ENCODE measurements at regions not wholly inside any gene's neighbourhood (a gene's known extent, or its start where the extent isn't known, plus 50 kb on each side); places are given as distances from the start of the nearest gene placed in this dataset.
A peak's percentile ranks its signal among the peaks of the same experiment; 100 is the strongest.

DNA sequence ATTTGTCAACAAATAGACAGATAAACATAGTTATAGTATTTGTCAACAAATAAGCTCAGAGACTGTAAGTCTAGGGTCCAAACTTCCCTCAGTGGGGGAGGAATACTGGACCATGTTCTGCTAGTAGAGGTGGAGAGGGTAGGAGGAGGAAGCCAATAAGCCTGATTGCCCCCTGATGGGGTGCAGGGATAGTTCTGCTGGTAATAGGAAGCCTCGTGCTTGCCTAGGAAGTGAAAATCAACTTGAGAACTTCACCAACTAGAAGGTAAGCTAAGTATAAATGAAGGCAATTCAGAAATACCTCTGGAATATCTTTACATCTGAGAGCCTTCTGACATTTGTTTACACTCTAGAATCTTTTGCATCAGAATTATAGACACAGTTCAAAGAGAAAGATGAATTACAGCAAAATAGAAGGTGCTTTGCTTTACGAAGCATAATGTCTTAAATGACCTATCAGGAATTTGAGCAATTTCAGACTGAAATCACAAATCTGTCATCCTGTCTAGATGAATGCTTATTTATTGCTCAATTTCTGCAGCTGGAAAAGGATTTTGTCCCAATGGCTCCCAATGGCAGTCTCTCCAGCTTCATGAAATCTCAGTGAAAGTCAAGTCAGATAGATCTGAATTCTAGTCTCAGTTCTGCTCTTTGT, 225.6 kb upstream of the TBC1D5 start:
- H3K36me3 Mint-ChIP-seq (ENCODE audit: insufficient read depth in 2 of 2): no peaks in the 10 kb centered on the region
- peaks cover 7% of the 10 kb centered on the region for H3K4me1 Mint-ChIP-seq (ENCODE audit: low read depth)
- no peak for DNase-seq
- H3K27me3 Mint-ChIP-seq (ENCODE audit: low read depth): no peaks in the 10 kb centered on the region
- no peak for ATAC-seq (replicated peaks in 1 of 2)
- H3K9me3 Mint-ChIP-seq: peaks cover 0 to 2% of the 10 kb centered on the region in 2 donors
- no peak overlapping the region for H3K4me3 Mint-ChIP-seq
- no peak overlapping the region for H3K27ac Mint-ChIP-seq

DNA sequence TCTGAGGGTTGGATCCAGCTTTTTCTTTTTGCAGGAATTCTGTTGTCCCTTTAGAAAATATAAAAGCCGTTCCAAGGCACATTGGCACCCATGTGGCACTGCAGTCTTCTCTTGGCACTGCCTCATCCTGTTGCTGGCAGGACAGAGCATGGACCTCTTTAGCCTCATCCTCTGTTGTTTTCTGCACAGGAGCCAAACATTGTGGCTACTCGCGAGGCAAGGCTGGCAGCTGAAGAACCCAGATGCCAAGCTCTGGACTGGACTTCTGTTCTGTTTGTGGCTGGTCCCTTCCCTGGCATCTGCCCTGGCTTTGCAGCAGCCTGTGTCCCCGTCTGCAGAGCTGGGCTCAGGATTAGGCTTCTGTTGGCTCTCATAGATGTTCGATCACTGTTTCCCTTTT, 224.7 kb upstream of the TBC1D5 start:
- no peak overlapping the region for H3K27ac Mint-ChIP-seq
- no peaks in the 10 kb centered on the region for H3K27me3 Mint-ChIP-seq (ENCODE audit: low read depth)
- ATAC-seq (replicated peaks in 1 of 2) (no peak), DNase-seq (no peak)
- no peak overlapping the region for H3K4me3 Mint-ChIP-seq
- H3K9me3 Mint-ChIP-seq: peaks cover 0 to 2% of the 10 kb centered on the region in 2 donors
- no peaks in the 10 kb centered on the region for H3K36me3 Mint-ChIP-seq (ENCODE audit: insufficient read depth in 2 of 2)
- peaks cover 7% of the 10 kb centered on the region for H3K4me1 Mint-ChIP-seq (ENCODE audit: low read depth)

DNA sequence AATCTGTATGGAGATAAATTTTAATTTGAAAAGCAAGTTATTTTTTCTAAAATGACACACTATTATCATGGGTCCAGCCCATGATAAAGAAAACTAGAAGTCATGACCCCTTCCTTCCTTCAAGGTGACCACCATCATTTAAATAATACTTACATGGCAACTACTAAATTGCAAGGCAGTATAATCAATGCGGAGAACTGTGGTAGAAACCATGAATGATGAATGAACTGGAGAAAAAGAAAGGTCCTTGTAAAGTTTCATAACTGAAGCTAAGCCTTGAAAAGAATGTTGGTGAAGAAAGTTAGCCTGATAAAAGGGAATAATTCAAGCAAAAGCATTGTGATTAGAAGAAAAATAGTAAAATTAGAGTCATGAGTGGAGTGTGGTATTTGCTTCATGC, 222.9 kb upstream of the TBC1D5 start:
- ATAC-seq (replicated peaks in 1 of 2): no peak
- DNase-seq: no peak
- Mint-ChIP-seq H3K4me3 (no peak overlapping the region), H3K36me3 (ENCODE audit: insufficient read depth in 2 of 2) (no peaks in the 10 kb centered on the region), H3K27ac (no peak overlapping the region), H3K4me1 (ENCODE audit: low read depth) (peaks cover 7% of the 10 kb centered on the region), H3K27me3 (ENCODE audit: low read depth) (no peaks in the 10 kb centered on the region), H3K9me3 (peaks cover 0 to 2% of the 10 kb centered on the region in 2 donors)

DNA sequence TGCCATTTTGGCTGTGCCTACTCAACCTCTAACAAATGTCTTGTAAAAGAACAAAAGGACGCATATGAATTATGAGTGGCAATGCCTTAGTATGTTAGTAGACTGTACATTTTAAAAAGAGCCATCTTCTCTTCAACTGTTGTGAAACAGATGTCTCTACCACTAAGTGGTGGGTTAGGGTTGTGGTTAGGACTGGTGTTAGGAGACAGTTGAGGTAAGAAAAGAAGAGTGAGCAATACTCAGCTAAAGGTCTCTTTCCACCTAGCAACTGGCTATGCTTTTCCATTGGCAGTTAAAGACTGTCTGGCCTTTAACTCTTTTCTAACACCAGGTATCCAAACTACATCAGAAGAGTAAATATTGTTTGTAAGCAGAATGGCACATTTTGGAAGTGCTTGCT, 221.7 kb upstream of the TBC1D5 start:
- peaks cover 7% of the 10 kb centered on the region for H3K4me1 Mint-ChIP-seq (ENCODE audit: low read depth)
- no peaks in the 10 kb centered on the region for H3K36me3 Mint-ChIP-seq (ENCODE audit: insufficient read depth in 2 of 2)
- H3K27ac Mint-ChIP-seq: peak overlapping the region; percentile 52
- no peak overlapping the region for H3K4me3 Mint-ChIP-seq
- peaks cover 0 to 2% of the 10 kb centered on the region in 2 donors for H3K9me3 Mint-ChIP-seq
- no peaks in the 10 kb centered on the region for H3K27me3 Mint-ChIP-seq (ENCODE audit: low read depth)
- ATAC-seq (replicated peaks in 1 of 2) (peak; percentile 80 to 96), DNase-seq (peak; percentile 18 to 38)

DNA sequence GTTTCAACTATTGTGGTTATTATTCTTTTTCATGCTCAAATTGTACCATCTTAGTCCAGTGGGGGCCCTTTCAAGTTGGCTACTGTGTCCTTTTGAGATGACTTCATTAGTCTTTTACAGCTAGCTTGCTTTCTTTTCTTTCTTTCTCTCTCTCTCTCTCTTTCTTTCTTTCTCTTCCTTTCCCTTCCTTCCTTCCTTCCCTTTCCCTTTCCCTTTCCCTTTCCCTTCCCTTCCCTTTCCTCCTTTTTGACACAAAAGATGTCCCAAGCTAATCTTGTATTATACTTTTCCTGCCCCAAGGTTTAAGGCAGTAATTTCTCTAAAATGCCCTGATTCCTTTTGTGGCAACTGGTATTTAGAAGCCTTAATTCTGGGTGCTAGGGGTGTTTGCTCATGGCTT, 213.0 kb upstream of the TBC1D5 start:
- ATAC-seq (replicated peaks in 1 of 2) (no peak), DNase-seq (no peak)
- no peak overlapping the region for H3K27ac Mint-ChIP-seq
- peaks cover 12% of the 10 kb centered on the region for H3K27me3 Mint-ChIP-seq (ENCODE audit: low read depth)
- H3K9me3 Mint-ChIP-seq: peaks cover 5 to 9% of the 10 kb centered on the region in 2 donors
- H3K4me3 Mint-ChIP-seq: no peak overlapping the region
- H3K4me1 Mint-ChIP-seq (ENCODE audit: low read depth): no peaks in the 10 kb centered on the region
- peaks cover 7 to 9% of the 10 kb centered on the region in 2 donors for H3K36me3 Mint-ChIP-seq (ENCODE audit: insufficient read depth in 2 of 2)

DNA sequence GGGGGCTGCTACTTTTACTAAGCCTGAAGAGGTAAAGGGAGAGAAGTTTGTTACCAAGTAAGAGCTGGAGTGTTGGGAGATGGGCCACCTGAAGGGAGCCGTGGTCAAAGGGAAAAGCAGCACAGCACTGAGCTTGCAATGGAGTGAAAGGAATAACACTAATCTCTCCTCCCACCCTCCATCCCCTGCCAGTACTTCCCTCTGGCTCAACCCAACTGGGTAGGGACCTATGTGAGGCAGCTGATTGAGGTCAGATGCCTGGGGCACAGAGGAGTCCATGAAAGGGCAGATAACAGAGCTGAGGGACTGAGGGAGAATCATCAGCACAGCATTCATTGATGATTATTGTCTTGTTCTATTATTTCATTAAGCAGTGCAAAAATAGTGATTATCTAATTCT, 212.4 kb upstream of the TBC1D5 start:
- H3K36me3 Mint-ChIP-seq (ENCODE audit: insufficient read depth in 2 of 2): peaks cover 8 to 10% of the 10 kb centered on the region in 2 donors
- no peak overlapping the region for H3K4me3 Mint-ChIP-seq
- H3K4me1 Mint-ChIP-seq (ENCODE audit: low read depth): no peaks in the 10 kb centered on the region
- H3K9me3 Mint-ChIP-seq: peaks cover 6 to 10% of the 10 kb centered on the region in 2 donors
- H3K27me3 Mint-ChIP-seq (ENCODE audit: low read depth): peaks cover 14% of the 10 kb centered on the region
- ATAC-seq (replicated peaks in 1 of 2) (no peak), DNase-seq (no peak)
- H3K27ac Mint-ChIP-seq: no peak overlapping the region

GRCh38 chr3:17951241-17951640, 208.8 kb upstream of the TBC1D5 start:
- ATAC-seq (replicated peaks in 1 of 2) (no peak), DNase-seq (no peak)
- peaks cover 28% of the 10 kb centered on the region for H3K27me3 Mint-ChIP-seq (ENCODE audit: low read depth)
- H3K4me1 Mint-ChIP-seq (ENCODE audit: low read depth): no peaks in the 10 kb centered on the region
- no peak overlapping the region for H3K4me3 Mint-ChIP-seq
- H3K27ac Mint-ChIP-seq: no peak overlapping the region
- H3K36me3 Mint-ChIP-seq (ENCODE audit: insufficient read depth in 2 of 2): peaks cover 10 to 11% of the 10 kb centered on the region in 2 donors
- peaks cover 6 to 10% of the 10 kb centered on the region in 2 donors for H3K9me3 Mint-ChIP-seq

GRCh38 chr3:17949101-17949500, 206.7 kb upstream of the TBC1D5 start:
- ATAC-seq (replicated peaks in 1 of 2) (no peak), DNase-seq (no peak)
- H3K9me3 Mint-ChIP-seq: peaks cover 6 to 10% of the 10 kb centered on the region in 2 donors
- H3K36me3 Mint-ChIP-seq (ENCODE audit: insufficient read depth in 2 of 2): peaks cover 10 to 11% of the 10 kb centered on the region in 2 donors
- H3K4me3 Mint-ChIP-seq: no peak overlapping the region
- no peak overlapping the region for H3K27ac Mint-ChIP-seq
- no peaks in the 10 kb centered on the region for H3K4me1 Mint-ChIP-seq (ENCODE audit: low read depth)
- peaks cover 32% of the 10 kb centered on the region for H3K27me3 Mint-ChIP-seq (ENCODE audit: low read depth)

DNA sequence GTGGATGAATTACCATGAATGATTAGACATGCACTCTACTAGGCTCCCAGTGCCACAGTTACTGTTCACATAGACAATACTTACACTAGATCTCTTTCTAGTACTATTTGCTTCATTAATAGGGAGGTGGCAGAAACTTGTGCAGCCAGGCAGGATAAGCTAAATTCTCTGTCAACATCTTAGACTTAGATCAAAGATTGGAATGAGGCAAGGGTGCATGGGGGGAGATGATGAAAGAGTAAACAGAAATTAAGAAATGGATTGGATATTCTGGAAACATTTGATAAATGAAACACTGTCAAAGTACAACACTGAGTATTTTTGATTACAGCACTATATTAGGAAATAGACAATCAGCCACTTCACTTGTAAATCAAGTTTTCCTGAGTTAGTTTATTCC, 205.4 kb upstream of the TBC1D5 start:
- DNase-seq: no peak
- ATAC-seq (replicated peaks in 1 of 2): no peak
- Mint-ChIP-seq H3K36me3 (ENCODE audit: insufficient read depth in 2 of 2) (peaks cover 7 to 9% of the 10 kb centered on the region in 2 donors), H3K27me3 (ENCODE audit: low read depth) (peaks cover 39% of the 10 kb centered on the region), H3K27ac (no peak overlapping the region), H3K9me3 (peaks cover 6 to 10% of the 10 kb centered on the region in 2 donors), H3K4me1 (ENCODE audit: low read depth) (no peaks in the 10 kb centered on the region), H3K4me3 (no peak overlapping the region)

GRCh38 chr3:17946619-17947018, 204.2 kb upstream of the TBC1D5 start:
- DNase-seq (no peak), ATAC-seq (replicated peaks in 1 of 2) (no peak)
- H3K27ac Mint-ChIP-seq: no peak overlapping the region
- H3K9me3 Mint-ChIP-seq: peaks cover 6% of the 10 kb centered on the region in 2 donors
- no peaks in the 10 kb centered on the region for H3K4me1 Mint-ChIP-seq (ENCODE audit: low read depth)
- no peak overlapping the region for H3K4me3 Mint-ChIP-seq
- H3K27me3 Mint-ChIP-seq (ENCODE audit: low read depth): peaks cover 51% of the 10 kb centered on the region
- H3K36me3 Mint-ChIP-seq (ENCODE audit: insufficient read depth in 2 of 2): peaks cover 3 to 9% of the 10 kb centered on the region in 2 donors

DNA sequence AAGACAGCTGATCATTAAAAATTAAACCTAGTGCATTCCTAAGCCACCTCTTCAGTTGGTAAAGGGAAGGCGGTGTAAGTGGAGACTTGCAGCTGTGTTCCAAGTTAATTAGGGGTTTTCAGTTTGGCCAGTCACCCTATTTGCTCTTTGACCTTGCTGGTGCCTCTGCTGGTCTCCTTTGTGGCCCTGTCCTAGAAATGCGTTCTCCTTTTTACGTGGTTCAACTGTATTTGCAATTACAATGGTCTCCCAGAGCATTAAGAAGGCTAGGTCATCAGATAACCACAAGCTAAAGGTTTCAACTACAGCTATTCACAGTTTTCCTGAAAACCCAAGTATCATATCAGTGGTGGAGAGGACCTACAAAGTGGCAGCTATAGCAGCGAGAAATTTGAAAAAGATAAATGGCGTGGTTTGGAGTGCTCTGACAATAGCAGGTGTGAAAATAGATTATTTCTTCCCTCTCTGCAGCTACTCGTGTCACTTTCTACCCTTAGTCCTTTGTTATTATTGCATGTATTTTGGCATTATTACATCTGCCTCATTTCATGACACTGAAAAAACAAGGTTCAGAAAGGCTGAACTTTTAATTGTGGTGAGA, 203.5 kb upstream of the TBC1D5 start:
- H3K9me3 Mint-ChIP-seq: peaks cover 4% of the 10 kb centered on the region in 2 donors
- no peak for DNase-seq

GRCh38 chr3:17945018-17945798, 202.8 kb upstream of the TBC1D5 start:
- Mint-ChIP-seq H3K9me3 (no peaks in the 10 kb centered on the region), H3K27me3 (ENCODE audit: low read depth) (peaks cover 53% of the 10 kb centered on the region), H3K4me1 (ENCODE audit: low read depth) (no peaks in the 10 kb centered on the region), H3K4me3 (no peak overlapping the region), H3K27ac (no peak overlapping the region), H3K36me3 (ENCODE audit: insufficient read depth in 2 of 2) (peaks cover 0 to 3% of the 10 kb centered on the region in 2 donors)
- DNase-seq (no peak), ATAC-seq (replicated peaks in 1 of 2) (no peak)

More for the DNA sequence above, 203.5 kb upstream of the TBC1D5 start:
- Mint-ChIP-seq H3K4me1 (ENCODE audit: low read depth) (no peaks in the 10 kb centered on the region), H3K36me3 (ENCODE audit: insufficient read depth in 2 of 2) (peaks cover 3 to 8% of the 10 kb centered on the region in 2 donors), H3K4me3 (no peak overlapping the region), H3K27ac (no peak overlapping the region), H3K27me3 (ENCODE audit: low read depth) (peaks cover 53% of the 10 kb centered on the region)
- no peak for ATAC-seq (replicated peaks in 1 of 2)

GRCh38 chr3:17942856-17943255, 200.4 kb upstream of the TBC1D5 start:
- H3K9me3 Mint-ChIP-seq: no peaks in the 10 kb centered on the region
- DNase-seq: no peak
- H3K4me1 Mint-ChIP-seq (ENCODE audit: low read depth): no peaks in the 10 kb centered on the region
- peaks cover 38% of the 10 kb centered on the region for H3K27me3 Mint-ChIP-seq (ENCODE audit: low read depth)
- ATAC-seq (replicated peaks in 1 of 2): no peak
- no peaks in the 10 kb centered on the region for H3K36me3 Mint-ChIP-seq (ENCODE audit: insufficient read depth in 2 of 2)
- no peak overlapping the region for H3K4me3 Mint-ChIP-seq
- H3K27ac Mint-ChIP-seq: no peak overlapping the region

All from activated T-cell treated with anti-CD3 and anti-CD28 coated beads, Interleukin-2, amount 50 U/mL, for 72 hours (primary cell).